Hepatocyte (in vitro differentiated cells): ENCODE measurements at regions not wholly inside any gene's neighbourhood (a gene's known extent, or its start where the extent isn't known, plus 50 kb on each side); places are given as distances from the start of the nearest gene placed in this dataset.

ENCODE experiments used
- CTCF ChIP-seq: fragments of 200-600 bp; sonication (generic); IDR thresholded peaks from 2 replicates; pipeline ENCODE4 v1.5.1; 2016; ENCODE audit warnings: antibody characterized with exemption, mild to moderate bottlenecking; ENCODE audit not compliant: poor library complexity
- EZH2phosphoT487 ChIP-seq: fragments of 200-600 bp; sonication (generic); IDR thresholded peaks from one replicate; pipeline ENCODE4 v1.6.1; 2018; ENCODE audit warnings: antibody characterized with exemption, mild to moderate bottlenecking, low read depth, moderate library complexity; ENCODE audit not compliant: unreplicated experiment, severe bottlenecking

DNA sequence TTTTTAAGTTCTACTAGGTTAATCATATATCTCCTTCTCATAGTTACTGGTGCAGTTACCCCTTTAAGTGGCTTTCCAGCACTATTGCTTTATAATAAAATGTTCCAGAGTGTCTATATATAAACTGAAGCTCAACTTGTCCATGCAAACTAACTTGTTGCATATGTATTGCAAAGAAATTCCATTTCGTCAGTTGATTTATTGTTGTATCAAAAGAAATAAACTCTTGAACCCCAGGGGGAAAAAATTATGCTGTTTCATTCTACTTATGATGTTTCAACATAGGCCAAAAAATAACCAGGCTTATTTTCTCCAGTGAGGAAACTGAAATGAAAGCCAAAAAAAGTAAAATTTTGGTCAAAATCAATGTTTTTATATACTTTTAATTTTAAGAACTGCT is 491.9 kb downstream of the NR4A2 start:
- no peak for TF ChIP-seq CTCF
- TF ChIP-seq EZH2phosphoT487 = no peak
